NCI-H1048 (cell line): ENCODE measurements at regions not wholly inside any gene's neighbourhood (a gene's known extent, or its start where the extent isn't known, plus 50 kb on each side); places are given as distances from the start of the nearest gene placed in this dataset.
"Not testable (repeated sequence)": the region's sequence is repeated elsewhere in the genome, so short reads cannot be mapped to it uniquely, and the experiment has no call there.

Experiments
- DNase-seq: peaks from one replicate; lab custom pipeline; 2025; lab: John Stamatoyannopoulos, UW

DNA sequence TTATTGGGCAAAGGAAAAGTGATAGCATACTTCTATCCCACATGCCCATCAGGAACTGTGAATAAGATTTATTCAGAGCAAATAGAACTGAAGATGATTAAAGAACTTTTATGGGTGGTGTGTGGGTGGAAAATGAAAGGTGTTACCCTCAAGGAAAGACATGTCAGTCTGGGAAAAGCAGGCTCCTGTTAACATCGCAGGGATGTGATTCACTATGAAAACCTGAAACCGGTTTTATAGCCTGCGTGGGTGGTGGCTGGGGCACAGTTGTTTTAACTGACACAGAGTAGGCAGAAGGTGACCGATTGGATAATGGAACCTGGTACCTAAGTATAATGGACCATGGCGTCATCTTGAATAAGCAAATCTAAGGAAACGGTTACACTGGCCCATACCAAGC, 61.3 kb upstream of the CASK start:
- no peak for DNase-seq

DNA sequence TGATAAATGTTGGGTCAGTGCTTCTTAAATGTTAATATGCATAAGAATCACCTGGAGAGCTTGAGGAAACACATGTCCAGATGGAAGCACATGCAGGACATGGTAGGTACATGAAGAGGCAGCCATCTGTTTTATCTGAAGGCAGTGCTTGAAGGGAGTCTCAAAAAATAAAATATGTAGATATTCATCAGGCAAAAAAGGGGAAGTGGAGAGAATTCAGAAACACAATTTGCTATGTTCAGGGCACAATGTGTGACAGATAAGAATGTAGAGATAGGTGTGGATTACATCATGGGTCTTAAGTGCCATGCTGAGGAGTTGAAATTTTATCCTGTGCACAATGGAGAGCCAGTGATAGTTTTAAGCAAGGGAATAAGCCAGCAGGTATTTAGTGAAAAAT, 59.6 kb upstream of the CASK start:
- DNase-seq: no peak

DNA sequence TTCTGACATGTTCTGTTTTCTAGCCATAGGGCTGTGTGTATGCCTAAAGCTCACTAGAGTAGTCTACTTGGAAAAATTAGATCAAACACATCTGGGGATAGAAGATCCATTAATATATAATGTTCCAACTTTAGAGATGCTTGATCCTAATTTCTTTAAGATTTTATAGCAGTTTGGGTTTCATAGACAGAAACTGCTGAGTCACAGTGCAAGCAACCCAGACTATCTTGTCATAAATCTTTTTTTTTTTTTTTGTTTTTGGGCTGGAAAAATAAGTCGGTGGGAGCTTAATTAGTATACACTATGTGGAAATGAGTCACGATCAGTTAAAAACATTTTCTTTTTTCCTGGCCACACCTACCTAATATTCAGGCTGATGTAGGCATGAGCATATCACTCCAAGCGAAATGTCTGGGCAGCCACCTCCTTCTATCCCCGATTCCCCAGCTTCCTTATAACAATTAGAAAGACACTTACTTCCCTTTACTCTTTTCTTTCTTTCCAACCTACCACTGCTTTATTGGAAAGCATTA, 58.2 kb upstream of the CASK start:
- DNase-seq: no peak

DNA sequence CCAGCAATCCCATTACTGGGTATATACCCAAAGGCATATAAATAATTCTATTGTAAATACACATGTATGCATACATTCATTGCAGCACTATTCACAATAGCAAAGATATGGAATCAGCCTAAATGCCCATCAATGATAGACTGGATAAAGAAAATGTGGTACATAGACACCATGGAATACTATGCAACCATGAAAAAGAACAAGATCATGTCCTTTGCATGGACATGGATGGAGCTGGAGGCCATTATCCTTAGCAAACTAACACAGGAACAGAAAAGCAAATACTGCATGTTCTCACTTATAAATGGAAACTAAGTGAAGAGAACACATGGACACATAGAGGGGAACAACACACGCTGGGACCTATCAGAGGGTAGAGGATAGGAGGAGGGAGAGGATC, 51.3 kb upstream of the CASK start:
- not testable (repeated sequence) for DNase-seq

DNA sequence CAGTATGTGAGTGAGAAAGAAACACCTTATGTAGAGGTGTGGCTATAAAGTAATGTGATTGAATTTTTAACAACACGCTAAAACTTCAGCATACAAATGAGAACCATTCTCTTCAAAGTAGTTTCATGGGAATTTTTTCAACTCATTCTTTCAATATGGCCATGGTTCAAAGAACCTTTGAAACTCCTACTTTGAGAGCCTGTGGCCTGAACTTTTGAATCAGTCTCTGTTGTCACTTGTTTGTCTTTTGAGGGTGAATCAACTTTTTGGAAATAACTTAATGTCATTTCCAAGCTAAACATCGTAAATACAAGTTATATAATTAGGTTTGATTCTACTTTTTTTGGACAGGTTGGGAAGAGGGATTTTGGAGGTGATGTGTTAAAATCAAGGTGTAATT, 49.9 kb upstream of the CASK start:
- no peak for DNase-seq
